IMR-90 (cell line): ENCODE measurements at regions not wholly inside any gene's neighbourhood (a gene's known extent, or its start where the extent isn't known, plus 50 kb on each side); places are given as distances from the start of the nearest gene placed in this dataset.
"Not testable (repeated sequence)": the region's sequence is repeated elsewhere in the genome, so short reads cannot be mapped to it uniquely, and the experiment has no call there.

Experiments
- ATAC-seq: fragments of 200-7000 bp; cut with Tn5 transposase; 2 replicates; pipeline ENCODE4 v1.9.1; 2020; ENCODE audit warnings: low read depth, mild to moderate bottlenecking, moderate library complexity
- BruUV-seq: library from RNA; stranded (reverse); fragments of 400-500 nt; replicated peaks from 2 replicates; lab custom pipeline; 2021; lab: Mats Ljungman, UMichigan
- CTCF ChIA-PET: fragments of 300-600 bp; formaldehyde crosslinking; extraction: SDS; loops from one replicate; lab custom pipeline; 2021; ENCODE audit warnings: antibody characterized with exemption; lab: Yijun Ruan, JAX
- POLR2A ChIA-PET: fragments of 300-600 bp; sonication (Branson Sonifier 250); formaldehyde crosslinking; loops from one replicate; lab custom pipeline; 2022; ENCODE audit warnings: antibody characterized with exemption; ENCODE audit not compliant: unreplicated experiment; lab: Charles Lee
- DNase-seq: peaks from one replicate; pipeline ENCODE4 v3.0.0; 2013
- H2AFZ ChIP-seq: replicated peaks from 2 replicates; pipeline ENCODE3; 2013; ENCODE audit warnings: low read length, mild to moderate bottlenecking; ENCODE audit not compliant: poor library complexity
- H2AK5ac ChIP-seq: 2 replicates; pipeline ENCODE4 v1.6.1; 2013; ENCODE audit warnings: low read depth, low read length, inconsistent platforms
- H2AK9ac ChIP-seq: replicated peaks from 2 replicates; pipeline ENCODE3; 2013; ENCODE audit warnings: mild to moderate bottlenecking, low read depth, low read length, moderate library complexity; ENCODE audit not compliant: poor library complexity
- H2BK120ac ChIP-seq: 2 replicates; pipeline ENCODE4 v1.6.1; 2013; ENCODE audit warnings: low read depth, low read length, inconsistent platforms
- H2BK15ac ChIP-seq: 3 replicates; pipeline ENCODE4 v1.6.1; 2013; ENCODE audit warnings: low read depth, low read length, inconsistent platforms
- H2BK20ac ChIP-seq: 2 replicates; pipeline ENCODE4 v1.6.1; 2013; ENCODE audit warnings: low read depth, mild to moderate bottlenecking, inconsistent platforms, low read length, moderate library complexity
- H2BK5ac ChIP-seq: 2 replicates; pipeline ENCODE4 v1.6.1; 2013; ENCODE audit warnings: mild to moderate bottlenecking, low read depth, low read length, inconsistent platforms; ENCODE audit not compliant: poor library complexity, severe bottlenecking
- H3K14ac ChIP-seq: replicated peaks from 2 replicates; pipeline ENCODE4 v1.6.1; 2013; ENCODE audit warnings: low read depth, low read length, inconsistent platforms
- H3K18ac ChIP-seq: 2 replicates; pipeline ENCODE4 v1.6.1; 2013; ENCODE audit warnings: low read depth, low read length, control low read depth
- H3K23ac ChIP-seq: 2 replicates; pipeline ENCODE4 v1.6.1; 2013; ENCODE audit warnings: low read depth, low read length, inconsistent platforms
- H3K27ac ChIP-seq: 2 replicates; pipeline ENCODE4 v1.5.1; 2013; ENCODE audit warnings: mild to moderate bottlenecking, control low read depth, low read length; ENCODE audit not compliant: insufficient read depth
- H3K27me3 ChIP-seq: 2 replicates; pipeline ENCODE4 v1.6.1; 2013; ENCODE audit warnings: low read length; ENCODE audit not compliant: control insufficient read depth, insufficient read depth
- H3K36me3 ChIP-seq: 2 replicates; pipeline ENCODE4 v1.6.1; 2013; ENCODE audit warnings: low read length, mixed read lengths; ENCODE audit not compliant: control insufficient read depth, insufficient read depth
- H3K4ac ChIP-seq: 2 replicates; pipeline ENCODE4 v1.6.1; 2013; ENCODE audit warnings: low read depth, low read length, inconsistent platforms
- H3K4me1 ChIP-seq: 2 replicates; pipeline ENCODE4 v1.6.1; 2013; ENCODE audit warnings: low read length, mixed read lengths; ENCODE audit not compliant: control insufficient read depth, insufficient read depth
- H3K4me2 ChIP-seq: 2 replicates; pipeline ENCODE4 v1.6.1; 2013; ENCODE audit warnings: low read depth, mild to moderate bottlenecking, control low read depth, low read length, moderate library complexity
- H3K4me3 ChIP-seq: 2 replicates; pipeline ENCODE4 v1.5.1; 2013; ENCODE audit warnings: low read depth, mild to moderate bottlenecking, control low read depth, low read length, moderate library complexity; ENCODE audit not compliant: insufficient read depth
- H3K56ac ChIP-seq: 2 replicates; pipeline ENCODE4 v1.6.1; 2013; ENCODE audit warnings: low read length, inconsistent platforms; ENCODE audit not compliant: insufficient read depth; ENCODE audit errors: extremely low read depth
- H3K79me1 ChIP-seq, 2 experiments: 2 replicates each; pipeline ENCODE4 v1.6.1; 2013; ENCODE audit warnings: low read length in 2 of 2, inconsistent platforms in 1 of 2, low read depth in 1 of 2
- H3K9ac ChIP-seq: 2 replicates; pipeline ENCODE4 v1.6.1; 2013; ENCODE audit warnings: low read depth, low read length, control low read depth
- H3K9me1 ChIP-seq: 2 replicates; pipeline ENCODE4 v1.6.1; 2013; ENCODE audit warnings: low read length, inconsistent platforms; ENCODE audit not compliant: insufficient read depth
- H3K9me3 ChIP-seq: 2 replicates; pipeline ENCODE4 v1.6.1; 2013; ENCODE audit warnings: low read length; ENCODE audit not compliant: control insufficient read depth, insufficient read depth
- H4K20me1 ChIP-seq: 2 replicates; pipeline ENCODE4 v1.6.1; 2013; ENCODE audit warnings: low read length, inconsistent platforms; ENCODE audit not compliant: insufficient read depth
- H4K5ac ChIP-seq: 2 replicates; pipeline ENCODE4 v1.6.1; 2013; ENCODE audit warnings: mild to moderate bottlenecking, low read depth, low read length, control low read depth
- H4K8ac ChIP-seq, 2 experiments: 2 replicates each; pipeline ENCODE4 v1.6.1; 2013; ENCODE audit warnings: low read depth in 2 of 2, low read length in 2 of 2, control low read depth in 1 of 2, inconsistent platforms in 1 of 2
- H4K91ac ChIP-seq: 2 replicates; pipeline ENCODE4 v1.6.1; 2013; ENCODE audit warnings: low read depth, low read length, inconsistent platforms; ENCODE audit not compliant: insufficient read depth
- WGBS, 2 experiments: methylation state at CpG; one replicate each; pipeline versions ENCODE4 v1.1.5 to v1.1.7; 2013; ENCODE audit warnings: missing lambda C conversion rate in 2 of 2; ENCODE audit not compliant: insufficient read length in 1 of 2; ENCODE audit errors: extremely low coverage in 2 of 2; 5-methylcytosine and 5-hydroxymethylcytosine counted together
- dilution Hi-C: fragments of 300-500 bp; cut with HindIII; formaldehyde crosslinking; loops from one replicate; pipeline ENCODE4 v1.14.3; 2018; ENCODE audit warnings: low sequenced_read_pairs; ENCODE audit not compliant: unreplicated experiment
- in situ Hi-C: fragments of 300-500 bp; cut with MboI; formaldehyde crosslinking; loops from 3 replicates; pipeline ENCODE4 v1.14.3; 2019; ENCODE audit warnings: low sequenced_read_pairs, inconsistent platforms, mixed read lengths
- intact Hi-C: fragments of 100-400 bp; cut with micrococcal nuclease; formaldehyde crosslinking; loops from 2 replicates; pipeline ENCODE4 v1.10.0; 2022

DNA sequence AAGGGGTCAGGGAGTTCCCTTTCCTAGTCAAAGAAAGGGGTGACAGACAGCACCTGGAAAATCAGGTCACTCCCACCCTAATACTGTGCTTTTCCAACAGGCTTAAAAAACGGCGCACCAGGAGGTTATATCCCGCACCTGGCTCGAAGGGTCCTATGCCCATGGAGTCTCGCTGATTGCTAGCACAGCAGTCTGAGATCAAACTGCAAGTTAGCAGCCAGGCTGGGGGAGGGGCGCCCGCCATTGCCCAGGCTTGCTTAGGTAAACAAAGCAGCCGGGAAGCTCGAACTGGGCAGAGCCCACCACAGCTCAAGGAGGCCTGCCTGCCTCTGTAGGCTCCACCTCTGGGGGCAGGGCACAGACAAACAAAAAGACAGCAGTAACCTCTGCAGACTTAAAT lies 184.5 kb upstream of the ARPP21 start:
- POLR2A ChIA-PET, H3K14ac ChIP-seq, H4K5ac ChIP-seq, H2AK5ac ChIP-seq, H3K23ac ChIP-seq, DNase-seq, H4K20me1 ChIP-seq, H3K27me3 ChIP-seq, H2BK15ac ChIP-seq, H3K4ac ChIP-seq, H3K4me1 ChIP-seq, H3K18ac ChIP-seq, BruUV-seq, H4K8ac ChIP-seq, H2AFZ ChIP-seq, intact Hi-C loops, dilution Hi-C loops, H3K56ac ChIP-seq, H4K91ac ChIP-seq, H3K79me1 ChIP-seq, ATAC-seq, CTCF ChIA-PET, H3K4me3 ChIP-seq, H3K9me1 ChIP-seq, H2BK20ac ChIP-seq, H2BK5ac ChIP-seq, in situ Hi-C loops, H3K9ac ChIP-seq, H2AK9ac ChIP-seq, H3K27ac ChIP-seq, H2BK120ac ChIP-seq, H3K4me2 ChIP-seq, H3K36me3 ChIP-seq: not testable (repeated sequence)
- no CpG with 5 or more reads among the region's 9 CpGs for WGBS, 2 experiments
- peaks cover 13% of the 10 kb centered on the region for H3K9me3 ChIP-seq
